OCI-LY3 (cell line): ENCODE measurements at regions not wholly inside any gene's neighbourhood (a gene's known extent, or its start where the extent isn't known, plus 50 kb on each side); places are given as distances from the start of the nearest gene placed in this dataset.
"Not testable (repeated sequence)": the region's sequence is repeated elsewhere in the genome, so short reads cannot be mapped to it uniquely, and the experiment has no call there.

Experiments used
- H2AFZ ChIP-seq: fragments of 200-600, 300-600 bp; shearing (Covaris generic); 2 replicates; pipeline ENCODE4 v1.6.0; 2014; ENCODE audit warnings: antibody characterized with exemption, low read depth, low read length
- H3K27ac ChIP-seq: fragments of 200-600, 300-600 bp; sonication (generic); 2 replicates; pipeline ENCODE4 v1.5.1; 2014; ENCODE audit warnings: mild to moderate bottlenecking, low read length, moderate library complexity, mixed read lengths
- H3K27me3 ChIP-seq: fragments of 200-600, 300-600 bp; sonication (generic); 2 replicates; pipeline ENCODE4 v1.6.1; 2014; ENCODE audit warnings: low read depth, low read length, mixed read lengths
- H3K36me3 ChIP-seq: fragments of 200-600, 300-600 bp; sonication (generic); replicated peaks from 2 replicates; pipeline ENCODE3; 2014; ENCODE audit warnings: low read depth, low read length, mixed read lengths
- H3K4me1 ChIP-seq: fragments of 300-600, 200-600 bp; sonication (generic); 2 replicates; pipeline ENCODE4 v1.6.1; 2014; ENCODE audit warnings: low read length, mixed read lengths
- H3K4me2 ChIP-seq: fragments of 200-600, 300-600 bp; sonication (generic); 2 replicates; pipeline ENCODE4 v1.6.1; 2014; ENCODE audit warnings: low read length, mixed read lengths
- H3K4me3 ChIP-seq: fragments of 300-600, 200-600 bp; sonication (generic); 2 replicates; pipeline ENCODE4 v1.5.1; 2014; ENCODE audit warnings: antibody characterized with exemption, mild to moderate bottlenecking, low read length, moderate library complexity
- H3K79me2 ChIP-seq: fragments of 300-600, 200-600 bp; shearing (Covaris generic); 2 replicates; pipeline ENCODE4 v1.6.1; 2014; ENCODE audit warnings: mild to moderate bottlenecking, low read length, mixed read lengths
- H3K9ac ChIP-seq: fragments of 300-600, 200-600 bp; shearing (Covaris generic); 2 replicates; pipeline ENCODE4 v1.6.0; 2014; ENCODE audit warnings: mild to moderate bottlenecking, low read length, moderate library complexity
- H3K9me3 ChIP-seq: fragments of 200-600, 300-600 bp; shearing (Covaris generic); 2 replicates; pipeline ENCODE4 v1.6.1; 2014; ENCODE audit warnings: low read length, mixed read lengths; ENCODE audit not compliant: insufficient read depth
- H4K20me1 ChIP-seq: fragments of 200-600, 300-600 bp; sonication (generic); 2 replicates; pipeline ENCODE4 v1.6.1; 2016; ENCODE audit warnings: low read length, mixed read lengths; ENCODE audit not compliant: insufficient read depth
- CTCF ChIP-seq: fragments of 200-600, 300-600 bp; sonication (generic); IDR thresholded peaks from 2 replicates; pipeline ENCODE4 v1.5.1; 2014; ENCODE audit warnings: antibody characterized with exemption, low read length, low read depth
- EZH2phosphoT487 ChIP-seq: fragments of 200-600 bp; shearing (Covaris generic); IDR thresholded peaks from 2 replicates; pipeline ENCODE4 v1.6.1; 2018; ENCODE audit warnings: antibody characterized with exemption, mixed run types, low read depth

- no peaks in the 10 kb centered on the region for H3K79me2 ChIP-seq
- no peaks in the 10 kb centered on the region for H3K36me3 ChIP-seq
- no peaks in the 10 kb centered on the region for H4K20me1 ChIP-seq
- no peak overlapping the region for H3K4me3 ChIP-seq
- no peak overlapping the region for H3K9ac ChIP-seq
- no peak overlapping the region for H3K4me2 ChIP-seq
- H3K27ac ChIP-seq, result no peak overlapping the region
- H2AFZ ChIP-seq, result no peak overlapping the region
- H3K4me1 ChIP-seq, result peaks cover 8% of the 10 kb centered on the region
- H3K27me3 ChIP-seq, result no peaks in the 10 kb centered on the region
- TF ChIP-seq CTCF, result no peak
- TF ChIP-seq EZH2phosphoT487, result no peak
- H3K9me3 ChIP-seq, result no peaks in the 10 kb centered on the region
Measured at GRCh38 chr4:79163981-79164490, 161.8 kb downstream of the NAA11 start.

DNA sequence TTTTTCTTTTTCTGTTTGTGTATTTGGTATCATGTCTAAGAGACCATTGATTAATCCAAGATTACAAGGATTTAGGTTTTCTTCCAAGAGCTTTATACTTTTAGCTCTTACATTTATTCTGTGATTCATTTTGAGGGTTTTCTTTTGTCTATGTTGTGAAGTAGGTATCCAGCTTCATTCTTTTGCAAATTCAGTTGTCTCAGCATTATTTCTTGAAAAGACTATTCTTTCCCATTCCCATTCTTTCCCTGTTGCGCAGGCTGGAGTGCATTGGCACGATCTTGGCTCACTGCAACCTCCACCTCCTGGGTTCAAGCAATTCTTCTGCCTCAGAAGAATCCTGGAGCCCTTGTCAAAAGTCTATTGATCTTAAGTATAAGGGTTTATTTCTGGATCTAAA, 164.9 kb downstream of the NAA11 start:
- Histone ChIP-seq H3K36me3 (no peaks in the 10 kb centered on the region), H3K4me3 (no peak overlapping the region), H3K79me2 (no peaks in the 10 kb centered on the region), H3K4me2 (no peak overlapping the region), H3K9me3 (no peaks in the 10 kb centered on the region), H3K27ac (no peak overlapping the region), H3K27me3 (no peaks in the 10 kb centered on the region), H2AFZ (no peak overlapping the region), H3K4me1 (peaks cover 8% of the 10 kb centered on the region), H4K20me1 (no peaks in the 10 kb centered on the region), H3K9ac (no peak overlapping the region)
- TF ChIP-seq CTCF (no peak), EZH2phosphoT487 (no peak)

GRCh38 chr4:79158705-79159104, 167.2 kb downstream of the NAA11 start:
- H3K9ac ChIP-seq, H3K27me3 ChIP-seq, H3K36me3 ChIP-seq, H3K79me2 ChIP-seq, H4K20me1 ChIP-seq, H3K4me1 ChIP-seq, H3K4me2 ChIP-seq, H2AFZ ChIP-seq, H3K4me3 ChIP-seq, H3K9me3 ChIP-seq, H3K27ac ChIP-seq: not testable (repeated sequence)

DNA sequence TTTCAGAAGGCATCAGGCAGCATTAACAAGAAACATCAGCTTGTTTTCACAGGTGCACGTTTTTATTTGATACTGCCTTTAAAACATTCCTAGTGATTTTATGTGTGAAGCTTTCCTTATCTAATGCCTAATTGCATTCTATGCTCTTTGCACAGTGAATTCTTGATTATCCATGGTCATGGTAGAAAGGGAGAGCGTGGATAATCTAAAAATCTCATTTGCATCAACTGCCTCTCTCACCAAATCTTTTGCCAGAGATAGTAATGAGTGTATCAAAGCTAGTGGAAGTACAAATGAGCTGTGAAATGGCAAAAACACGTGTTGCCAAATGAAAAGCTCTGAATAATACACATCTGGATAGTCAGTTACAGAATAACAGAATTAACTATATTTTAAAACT, 170.5 kb downstream of the NAA11 start:
- Histone ChIP-seq H3K4me1 (no peaks in the 10 kb centered on the region), H3K27me3 (no peaks in the 10 kb centered on the region), H3K9me3 (no peaks in the 10 kb centered on the region), H3K4me2 (no peak overlapping the region), H3K27ac (no peak overlapping the region), H4K20me1 (no peaks in the 10 kb centered on the region), H2AFZ (no peak overlapping the region), H3K4me3 (no peak overlapping the region), H3K36me3 (no peaks in the 10 kb centered on the region), H3K79me2 (no peaks in the 10 kb centered on the region), H3K9ac (no peak overlapping the region)
- no peak for TF ChIP-seq EZH2phosphoT487
- no peak for TF ChIP-seq CTCF
